ENCODE measurements at regions not wholly inside any gene's neighbourhood (a gene's known extent, or its start where the extent isn't known, plus 50 kb on each side); places are given as distances from the start of the nearest gene placed in this dataset.

DNA sequence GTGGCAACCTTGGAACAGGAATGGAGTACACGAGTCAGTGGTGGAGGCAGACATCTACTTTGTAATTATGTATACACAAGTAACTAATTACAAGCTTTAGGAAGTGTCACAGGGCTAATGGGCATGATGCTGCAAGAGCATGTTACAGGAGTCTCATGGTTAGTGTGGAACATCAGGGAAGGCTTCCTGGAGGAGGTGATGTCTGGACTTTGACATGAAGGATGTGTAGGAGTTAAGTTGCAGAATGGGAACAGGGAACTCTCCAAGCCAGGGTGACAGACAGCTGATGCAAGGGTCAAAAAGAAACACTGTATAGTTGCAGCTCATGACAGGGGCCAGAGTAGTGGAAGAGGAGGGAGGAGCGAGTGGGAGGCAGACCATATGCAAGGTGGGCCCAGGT, 483.8 kb upstream of the EEF2KMT start:
- TF ChIP-seq, protein P1, sequence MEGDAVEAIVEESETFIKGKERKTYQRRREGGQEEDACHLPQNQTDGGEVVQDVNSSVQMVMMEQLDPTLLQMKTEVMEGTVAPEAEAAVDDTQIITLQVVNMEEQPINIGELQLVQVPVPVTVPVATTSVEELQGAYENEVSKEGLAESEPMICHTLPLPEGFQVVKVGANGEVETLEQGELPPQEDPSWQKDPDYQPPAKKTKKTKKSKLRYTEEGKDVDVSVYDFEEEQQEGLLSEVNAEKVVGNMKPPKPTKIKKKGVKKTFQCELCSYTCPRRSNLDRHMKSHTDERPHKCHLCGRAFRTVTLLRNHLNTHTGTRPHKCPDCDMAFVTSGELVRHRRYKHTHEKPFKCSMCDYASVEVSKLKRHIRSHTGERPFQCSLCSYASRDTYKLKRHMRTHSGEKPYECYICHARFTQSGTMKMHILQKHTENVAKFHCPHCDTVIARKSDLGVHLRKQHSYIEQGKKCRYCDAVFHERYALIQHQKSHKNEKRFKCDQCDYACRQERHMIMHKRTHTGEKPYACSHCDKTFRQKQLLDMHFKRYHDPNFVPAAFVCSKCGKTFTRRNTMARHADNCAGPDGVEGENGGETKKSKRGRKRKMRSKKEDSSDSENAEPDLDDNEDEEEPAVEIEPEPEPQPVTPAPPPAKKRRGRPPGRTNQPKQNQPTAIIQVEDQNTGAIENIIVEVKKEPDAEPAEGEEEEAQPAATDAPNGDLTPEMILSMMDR (conservative IDR thresholded peaks at IDR 0.05; ENCODE audit: low read depth in 2 of 2), result no peak
- TF ChIP-seq EZH2phosphoT487 (IDR thresholded peaks at IDR 0.05; ENCODE audit: unreplicated experiment) (no peak), POLR2AphosphoS5 (IDR thresholded peaks at IDR 0.05; ENCODE audit: low read depth) (no peak), ZNF331 (CRISPR knock-in tag; IDR thresholded peaks at IDR 0.05; ENCODE audit: low read depth) (no peak), EZH2 (IDR thresholded peaks at IDR 0.05; ENCODE audit: low read depth, unreplicated experiment) (no peak), ZNF114 (CRISPR knock-in tag; IDR thresholded peaks at IDR 0.05) (no peak), CREB1 (CRISPR knock-in tag; IDR thresholded peaks at IDR 0.05; ENCODE audit: low read depth) (no peak), JUNB (IDR thresholded peaks at IDR 0.05; ENCODE audit: unreplicated experiment) (no peak), NANOG (IDR thresholded peaks at IDR 0.05; ENCODE audit: borderline replicate concordance) (no peak), STAT1 (IDR thresholded peaks at IDR 0.05; ENCODE audit: unreplicated experiment) (no peak)
- TF ChIP-seq, protein P2, sequence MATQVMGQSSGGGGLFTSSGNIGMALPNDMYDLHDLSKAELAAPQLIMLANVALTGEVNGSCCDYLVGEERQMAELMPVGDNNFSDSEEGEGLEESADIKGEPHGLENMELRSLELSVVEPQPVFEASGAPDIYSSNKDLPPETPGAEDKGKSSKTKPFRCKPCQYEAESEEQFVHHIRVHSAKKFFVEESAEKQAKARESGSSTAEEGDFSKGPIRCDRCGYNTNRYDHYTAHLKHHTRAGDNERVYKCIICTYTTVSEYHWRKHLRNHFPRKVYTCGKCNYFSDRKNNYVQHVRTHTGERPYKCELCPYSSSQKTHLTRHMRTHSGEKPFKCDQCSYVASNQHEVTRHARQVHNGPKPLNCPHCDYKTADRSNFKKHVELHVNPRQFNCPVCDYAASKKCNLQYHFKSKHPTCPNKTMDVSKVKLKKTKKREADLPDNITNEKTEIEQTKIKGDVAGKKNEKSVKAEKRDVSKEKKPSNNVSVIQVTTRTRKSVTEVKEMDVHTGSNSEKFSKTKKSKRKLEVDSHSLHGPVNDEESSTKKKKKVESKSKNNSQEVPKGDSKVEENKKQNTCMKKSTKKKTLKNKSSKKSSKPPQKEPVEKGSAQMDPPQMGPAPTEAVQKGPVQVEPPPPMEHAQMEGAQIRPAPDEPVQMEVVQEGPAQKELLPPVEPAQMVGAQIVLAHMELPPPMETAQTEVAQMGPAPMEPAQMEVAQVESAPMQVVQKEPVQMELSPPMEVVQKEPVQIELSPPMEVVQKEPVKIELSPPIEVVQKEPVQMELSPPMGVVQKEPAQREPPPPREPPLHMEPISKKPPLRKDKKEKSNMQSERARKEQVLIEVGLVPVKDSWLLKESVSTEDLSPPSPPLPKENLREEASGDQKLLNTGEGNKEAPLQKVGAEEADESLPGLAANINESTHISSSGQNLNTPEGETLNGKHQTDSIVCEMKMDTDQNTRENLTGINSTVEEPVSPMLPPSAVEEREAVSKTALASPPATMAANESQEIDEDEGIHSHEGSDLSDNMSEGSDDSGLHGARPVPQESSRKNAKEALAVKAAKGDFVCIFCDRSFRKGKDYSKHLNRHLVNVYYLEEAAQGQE (IDR thresholded peaks at IDR 0.05; ENCODE audit: unreplicated experiment), result no peak
- TF ChIP-seq, protein P3, sequence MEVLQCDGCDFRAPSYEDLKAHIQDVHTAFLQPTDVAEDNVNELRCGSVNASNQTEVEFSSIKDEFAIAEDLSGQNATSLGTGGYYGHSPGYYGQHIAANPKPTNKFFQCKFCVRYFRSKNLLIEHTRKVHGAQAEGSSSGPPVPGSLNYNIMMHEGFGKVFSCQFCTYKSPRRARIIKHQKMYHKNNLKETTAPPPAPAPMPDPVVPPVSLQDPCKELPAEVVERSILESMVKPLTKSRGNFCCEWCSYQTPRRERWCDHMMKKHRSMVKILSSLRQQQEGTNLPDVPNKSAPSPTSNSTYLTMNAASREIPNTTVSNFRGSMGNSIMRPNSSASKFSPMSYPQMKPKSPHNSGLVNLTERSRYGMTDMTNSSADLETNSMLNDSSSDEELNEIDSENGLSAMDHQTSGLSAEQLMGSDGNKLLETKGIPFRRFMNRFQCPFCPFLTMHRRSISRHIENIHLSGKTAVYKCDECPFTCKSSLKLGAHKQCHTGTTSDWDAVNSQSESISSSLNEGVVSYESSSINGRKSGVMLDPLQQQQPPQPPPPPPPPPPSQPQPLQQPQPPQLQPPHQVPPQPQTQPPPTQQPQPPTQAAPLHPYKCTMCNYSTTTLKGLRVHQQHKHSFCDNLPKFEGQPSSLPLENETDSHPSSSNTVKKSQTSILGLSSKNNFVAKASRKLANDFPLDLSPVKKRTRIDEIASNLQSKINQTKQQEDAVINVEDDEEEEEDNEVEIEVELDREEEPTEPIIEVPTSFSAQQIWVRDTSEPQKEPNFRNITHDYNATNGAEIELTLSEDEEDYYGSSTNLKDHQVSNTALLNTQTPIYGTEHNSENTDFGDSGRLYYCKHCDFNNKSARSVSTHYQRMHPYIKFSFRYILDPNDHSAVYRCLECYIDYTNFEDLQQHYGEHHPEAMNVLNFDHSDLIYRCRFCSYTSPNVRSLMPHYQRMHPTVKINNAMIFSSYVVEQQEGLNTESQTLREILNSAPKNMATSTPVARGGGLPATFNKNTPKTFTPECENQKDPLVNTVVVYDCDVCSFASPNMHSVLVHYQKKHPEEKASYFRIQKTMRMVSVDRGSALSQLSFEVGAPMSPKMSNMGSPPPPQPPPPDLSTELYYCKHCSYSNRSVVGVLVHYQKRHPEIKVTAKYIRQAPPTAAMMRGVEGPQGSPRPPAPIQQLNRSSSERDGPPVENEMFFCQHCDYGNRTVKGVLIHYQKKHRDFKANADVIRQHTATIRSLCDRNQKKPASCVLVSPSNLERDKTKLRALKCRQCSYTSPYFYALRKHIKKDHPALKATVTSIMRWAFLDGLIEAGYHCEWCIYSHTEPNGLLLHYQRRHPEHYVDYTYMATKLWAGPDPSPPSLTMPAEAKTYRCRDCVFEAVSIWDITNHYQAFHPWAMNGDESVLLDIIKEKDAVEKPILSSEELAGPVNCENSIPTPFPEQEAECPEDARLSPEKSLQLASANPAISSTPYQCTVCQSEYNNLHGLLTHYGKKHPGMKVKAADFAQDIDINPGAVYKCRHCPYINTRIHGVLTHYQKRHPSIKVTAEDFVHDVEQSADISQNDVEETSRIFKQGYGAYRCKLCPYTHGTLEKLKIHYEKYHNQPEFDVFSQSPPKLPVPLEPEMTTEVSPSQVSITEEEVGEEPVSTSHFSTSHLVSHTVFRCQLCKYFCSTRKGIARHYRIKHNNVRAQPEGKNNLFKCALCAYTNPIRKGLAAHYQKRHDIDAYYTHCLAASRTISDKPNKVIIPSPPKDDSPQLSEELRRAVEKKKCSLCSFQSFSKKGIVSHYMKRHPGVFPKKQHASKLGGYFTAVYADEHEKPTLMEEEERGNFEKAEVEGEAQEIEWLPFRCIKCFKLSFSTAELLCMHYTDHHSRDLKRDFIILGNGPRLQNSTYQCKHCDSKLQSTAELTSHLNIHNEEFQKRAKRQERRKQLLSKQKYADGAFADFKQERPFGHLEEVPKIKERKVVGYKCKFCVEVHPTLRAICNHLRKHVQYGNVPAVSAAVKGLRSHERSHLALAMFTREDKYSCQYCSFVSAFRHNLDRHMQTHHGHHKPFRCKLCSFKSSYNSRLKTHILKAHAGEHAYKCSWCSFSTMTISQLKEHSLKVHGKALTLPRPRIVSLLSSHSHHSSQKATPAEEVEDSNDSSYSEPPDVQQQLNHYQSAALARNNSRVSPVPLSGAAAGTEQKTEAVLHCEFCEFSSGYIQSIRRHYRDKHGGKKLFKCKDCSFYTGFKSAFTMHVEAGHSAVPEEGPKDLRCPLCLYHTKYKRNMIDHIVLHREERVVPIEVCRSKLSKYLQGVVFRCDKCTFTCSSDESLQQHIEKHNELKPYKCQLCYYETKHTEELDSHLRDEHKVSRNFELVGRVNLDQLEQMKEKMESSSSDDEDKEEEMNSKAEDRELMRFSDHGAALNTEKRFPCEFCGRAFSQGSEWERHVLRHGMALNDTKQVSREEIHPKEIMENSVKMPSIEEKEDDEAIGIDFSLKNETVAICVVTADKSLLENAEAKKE (CRISPR knock-in tag; IDR thresholded peaks at IDR 0.05), result no peak
- TF ChIP-seq, protein P4, sequence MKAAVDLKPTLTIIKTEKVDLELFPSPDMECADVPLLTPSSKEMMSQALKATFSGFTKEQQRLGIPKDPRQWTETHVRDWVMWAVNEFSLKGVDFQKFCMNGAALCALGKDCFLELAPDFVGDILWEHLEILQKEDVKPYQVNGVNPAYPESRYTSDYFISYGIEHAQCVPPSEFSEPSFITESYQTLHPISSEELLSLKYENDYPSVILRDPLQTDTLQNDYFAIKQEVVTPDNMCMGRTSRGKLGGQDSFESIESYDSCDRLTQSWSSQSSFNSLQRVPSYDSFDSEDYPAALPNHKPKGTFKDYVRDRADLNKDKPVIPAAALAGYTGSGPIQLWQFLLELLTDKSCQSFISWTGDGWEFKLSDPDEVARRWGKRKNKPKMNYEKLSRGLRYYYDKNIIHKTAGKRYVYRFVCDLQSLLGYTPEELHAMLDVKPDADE (IDR thresholded peaks at IDR 0.05), result no peak
